GM12873 (cell line): ENCODE measurements at regions not wholly inside any gene's neighbourhood (a gene's known extent, or its start where the extent isn't known, plus 50 kb on each side); places are given as distances from the start of the nearest gene placed in this dataset.

Experiments
- TF ChIP-seq, protein P1 (sequence below): IDR thresholded peaks from 2 replicates; pipeline ENCODE4 v1.5.1; 2012; ENCODE audit warnings: low read depth, mild to moderate bottlenecking, moderate library complexity, low read length, control low read depth; ENCODE audit not compliant: insufficient read depth; ENCODE audit errors: missing control alignments

DNA sequence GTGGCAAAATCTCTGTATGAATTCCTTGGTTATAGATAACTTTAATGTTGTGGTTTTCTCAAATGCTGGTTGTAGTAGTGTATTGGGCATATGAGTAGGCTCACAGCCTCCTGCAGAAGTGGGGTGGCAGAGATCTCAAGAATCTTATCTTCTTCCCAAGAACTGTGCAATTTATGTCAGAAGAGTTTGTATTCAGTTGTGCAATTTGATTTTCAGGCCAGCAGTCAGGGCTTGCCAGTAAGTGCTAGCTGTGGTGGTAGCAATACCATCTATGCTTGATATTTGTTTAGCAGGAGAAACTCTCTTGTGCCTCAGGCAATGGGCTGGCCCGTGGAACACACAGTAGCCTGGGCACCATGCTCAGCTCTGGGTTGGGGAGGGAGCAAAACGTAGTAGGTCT, 58.4 kb upstream of the GOLIM4 start:
- TF ChIP-seq, protein P1, sequence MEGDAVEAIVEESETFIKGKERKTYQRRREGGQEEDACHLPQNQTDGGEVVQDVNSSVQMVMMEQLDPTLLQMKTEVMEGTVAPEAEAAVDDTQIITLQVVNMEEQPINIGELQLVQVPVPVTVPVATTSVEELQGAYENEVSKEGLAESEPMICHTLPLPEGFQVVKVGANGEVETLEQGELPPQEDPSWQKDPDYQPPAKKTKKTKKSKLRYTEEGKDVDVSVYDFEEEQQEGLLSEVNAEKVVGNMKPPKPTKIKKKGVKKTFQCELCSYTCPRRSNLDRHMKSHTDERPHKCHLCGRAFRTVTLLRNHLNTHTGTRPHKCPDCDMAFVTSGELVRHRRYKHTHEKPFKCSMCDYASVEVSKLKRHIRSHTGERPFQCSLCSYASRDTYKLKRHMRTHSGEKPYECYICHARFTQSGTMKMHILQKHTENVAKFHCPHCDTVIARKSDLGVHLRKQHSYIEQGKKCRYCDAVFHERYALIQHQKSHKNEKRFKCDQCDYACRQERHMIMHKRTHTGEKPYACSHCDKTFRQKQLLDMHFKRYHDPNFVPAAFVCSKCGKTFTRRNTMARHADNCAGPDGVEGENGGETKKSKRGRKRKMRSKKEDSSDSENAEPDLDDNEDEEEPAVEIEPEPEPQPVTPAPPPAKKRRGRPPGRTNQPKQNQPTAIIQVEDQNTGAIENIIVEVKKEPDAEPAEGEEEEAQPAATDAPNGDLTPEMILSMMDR, result no peak

DNA sequence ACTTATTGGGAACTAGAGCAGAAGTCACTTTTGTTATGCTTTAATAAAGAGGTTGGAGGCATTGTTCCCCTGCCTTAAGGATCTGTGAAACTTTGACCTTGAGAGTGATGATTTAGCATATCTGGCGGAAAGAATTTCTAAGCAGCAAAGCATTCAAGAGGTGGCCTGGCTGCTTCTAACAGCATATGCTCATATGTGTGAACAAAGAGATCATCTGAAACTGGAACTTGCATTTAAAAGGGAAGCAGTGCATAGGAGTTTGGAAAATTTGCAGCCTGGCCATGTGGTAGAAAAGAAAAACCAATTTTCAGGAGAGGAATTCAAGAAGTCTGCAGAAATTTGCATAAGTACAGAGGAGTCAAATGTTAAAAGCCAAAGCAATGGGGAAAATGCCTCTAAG, 56.4 kb upstream of the GOLIM4 start:
- TF ChIP-seq, protein P1, result no peak
